Ishikawa (cell line): ENCODE measurements at regions not wholly inside any gene's neighbourhood (a gene's known extent, or its start where the extent isn't known, plus 50 kb on each side); places are given as distances from the start of the nearest gene placed in this dataset.

Experiments used
- CEBPB ChIP-seq: IDR thresholded peaks from 2 replicates; pipeline ENCODE4 v1.6.1; 2012
- CREB1 ChIP-seq: IDR thresholded peaks from 2 replicates; pipeline ENCODE4 v1.6.1; 2012; ENCODE audit warnings: low read depth
- EP300 ChIP-seq: IDR thresholded peaks from 2 replicates; pipeline ENCODE4 v1.6.1; 2012; ENCODE audit warnings: borderline replicate concordance
- FOXM1 ChIP-seq: IDR thresholded peaks from 2 replicates; pipeline ENCODE4 v1.6.1; 2012; ENCODE audit warnings: low read depth, borderline replicate concordance
- NFIC ChIP-seq: IDR thresholded peaks from 2 replicates; pipeline ENCODE4 v1.6.1; 2012
- RAD21 ChIP-seq: IDR thresholded peaks from 2 replicates; pipeline ENCODE4 v1.6.1; 2012; ENCODE audit warnings: low read depth
- TEAD4 ChIP-seq: IDR thresholded peaks from 2 replicates; pipeline ENCODE4 v1.6.1; 2012
- YY1 ChIP-seq: IDR thresholded peaks from 2 replicates; pipeline ENCODE4 v1.6.1; 2012; ENCODE audit warnings: low read depth
- ZBTB7A ChIP-seq: IDR thresholded peaks from 2 replicates; pipeline ENCODE4 v1.6.1; 2012; ENCODE audit warnings: low read depth
- TF ChIP-seq, protein P1 (sequence below): IDR thresholded peaks from 2 replicates; pipeline ENCODE4 v1.6.1; 2012
- TF ChIP-seq, protein P2 (sequence below): IDR thresholded peaks from 2 replicates; pipeline ENCODE4 v1.6.1; 2012
- TF ChIP-seq, protein P3 (sequence below): IDR thresholded peaks from 2 replicates; pipeline ENCODE4 v1.6.1; 2012; ENCODE audit warnings: low read depth, mild to moderate bottlenecking

DNA sequence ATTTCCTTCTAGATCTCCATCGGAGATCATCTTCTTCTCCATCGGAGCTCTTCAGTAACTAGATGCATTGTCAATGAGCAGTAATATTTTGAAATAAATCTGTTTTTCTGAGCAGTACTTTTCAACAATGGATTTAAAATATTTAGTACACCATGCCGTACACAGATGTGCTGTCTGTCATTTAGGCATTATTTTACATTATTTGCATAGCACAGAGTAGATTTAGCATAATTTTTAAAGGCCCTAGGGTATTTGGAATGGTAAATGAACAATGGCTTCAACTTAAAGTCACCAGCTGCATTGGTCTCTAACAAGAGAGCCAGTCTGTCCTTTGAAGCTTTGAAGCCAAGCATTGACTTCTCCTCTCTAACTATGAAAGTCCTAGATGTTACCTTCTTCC lies 95.4 kb upstream of the ANKFN1 start:
- TF ChIP-seq EP300 (no peak), YY1 (no peak), RAD21 (no peak), CEBPB (no peak), TEAD4 (no peak), NFIC (no peak), ZBTB7A (no peak), FOXM1 (no peak), CREB1 (no peak)
- TF ChIP-seq, protein P1, sequence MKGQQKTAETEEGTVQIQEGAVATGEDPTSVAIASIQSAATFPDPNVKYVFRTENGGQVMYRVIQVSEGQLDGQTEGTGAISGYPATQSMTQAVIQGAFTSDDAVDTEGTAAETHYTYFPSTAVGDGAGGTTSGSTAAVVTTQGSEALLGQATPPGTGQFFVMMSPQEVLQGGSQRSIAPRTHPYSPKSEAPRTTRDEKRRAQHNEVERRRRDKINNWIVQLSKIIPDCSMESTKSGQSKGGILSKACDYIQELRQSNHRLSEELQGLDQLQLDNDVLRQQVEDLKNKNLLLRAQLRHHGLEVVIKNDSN: no peak
- TF ChIP-seq, protein P2, sequence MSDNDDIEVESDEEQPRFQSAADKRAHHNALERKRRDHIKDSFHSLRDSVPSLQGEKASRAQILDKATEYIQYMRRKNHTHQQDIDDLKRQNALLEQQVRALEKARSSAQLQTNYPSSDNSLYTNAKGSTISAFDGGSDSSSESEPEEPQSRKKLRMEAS: no peak
- TF ChIP-seq, protein P3, sequence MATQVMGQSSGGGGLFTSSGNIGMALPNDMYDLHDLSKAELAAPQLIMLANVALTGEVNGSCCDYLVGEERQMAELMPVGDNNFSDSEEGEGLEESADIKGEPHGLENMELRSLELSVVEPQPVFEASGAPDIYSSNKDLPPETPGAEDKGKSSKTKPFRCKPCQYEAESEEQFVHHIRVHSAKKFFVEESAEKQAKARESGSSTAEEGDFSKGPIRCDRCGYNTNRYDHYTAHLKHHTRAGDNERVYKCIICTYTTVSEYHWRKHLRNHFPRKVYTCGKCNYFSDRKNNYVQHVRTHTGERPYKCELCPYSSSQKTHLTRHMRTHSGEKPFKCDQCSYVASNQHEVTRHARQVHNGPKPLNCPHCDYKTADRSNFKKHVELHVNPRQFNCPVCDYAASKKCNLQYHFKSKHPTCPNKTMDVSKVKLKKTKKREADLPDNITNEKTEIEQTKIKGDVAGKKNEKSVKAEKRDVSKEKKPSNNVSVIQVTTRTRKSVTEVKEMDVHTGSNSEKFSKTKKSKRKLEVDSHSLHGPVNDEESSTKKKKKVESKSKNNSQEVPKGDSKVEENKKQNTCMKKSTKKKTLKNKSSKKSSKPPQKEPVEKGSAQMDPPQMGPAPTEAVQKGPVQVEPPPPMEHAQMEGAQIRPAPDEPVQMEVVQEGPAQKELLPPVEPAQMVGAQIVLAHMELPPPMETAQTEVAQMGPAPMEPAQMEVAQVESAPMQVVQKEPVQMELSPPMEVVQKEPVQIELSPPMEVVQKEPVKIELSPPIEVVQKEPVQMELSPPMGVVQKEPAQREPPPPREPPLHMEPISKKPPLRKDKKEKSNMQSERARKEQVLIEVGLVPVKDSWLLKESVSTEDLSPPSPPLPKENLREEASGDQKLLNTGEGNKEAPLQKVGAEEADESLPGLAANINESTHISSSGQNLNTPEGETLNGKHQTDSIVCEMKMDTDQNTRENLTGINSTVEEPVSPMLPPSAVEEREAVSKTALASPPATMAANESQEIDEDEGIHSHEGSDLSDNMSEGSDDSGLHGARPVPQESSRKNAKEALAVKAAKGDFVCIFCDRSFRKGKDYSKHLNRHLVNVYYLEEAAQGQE: no peak
